NK-92 treated with Interleukin-12 subunit alpha and Interleukin-12 subunit beta, amount 100 ng/mL, for 24 hours (cell line): ENCODE measurements at regions not wholly inside any gene's neighbourhood (a gene's known extent, or its start where the extent isn't known, plus 50 kb on each side); places are given as distances from the start of the nearest gene placed in this dataset.
A peak's percentile ranks its signal among the peaks of the same experiment; 100 is the strongest.

Source experiments
- DNase-seq: peaks from one replicate; lab custom pipeline; 2025; lab: John Stamatoyannopoulos, UW

- DNase-seq = peak; percentile 10
These were observed 1895.6 kb upstream of the PRR20A start for GRCh38 chr13:55245005-55245644.

GRCh38 chr13:55255236-55255635 is 1885.5 kb upstream of the PRR20A start:
- DNase-seq = no peak

DNA sequence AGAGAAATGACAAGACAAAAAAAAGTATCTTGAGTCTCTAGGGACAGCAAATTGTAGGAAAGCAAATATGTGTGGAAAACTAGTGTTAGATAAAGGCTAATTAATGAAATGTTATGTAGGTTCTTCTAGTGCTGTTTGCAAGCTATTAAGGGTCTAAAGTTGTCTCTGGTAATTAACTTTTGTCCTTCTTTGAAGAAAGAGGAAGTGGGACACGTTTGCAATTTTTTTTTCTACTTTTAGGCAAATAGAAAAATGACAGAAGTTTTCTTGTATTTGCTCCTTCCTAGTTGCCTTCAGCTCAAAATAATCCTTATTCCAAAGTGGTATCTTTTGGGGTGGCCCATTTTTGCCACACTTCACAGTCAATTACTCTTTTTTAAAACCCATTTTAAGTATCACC is 1877.7 kb upstream of the PRR20A start:
- DNase-seq = no peak

DNA sequence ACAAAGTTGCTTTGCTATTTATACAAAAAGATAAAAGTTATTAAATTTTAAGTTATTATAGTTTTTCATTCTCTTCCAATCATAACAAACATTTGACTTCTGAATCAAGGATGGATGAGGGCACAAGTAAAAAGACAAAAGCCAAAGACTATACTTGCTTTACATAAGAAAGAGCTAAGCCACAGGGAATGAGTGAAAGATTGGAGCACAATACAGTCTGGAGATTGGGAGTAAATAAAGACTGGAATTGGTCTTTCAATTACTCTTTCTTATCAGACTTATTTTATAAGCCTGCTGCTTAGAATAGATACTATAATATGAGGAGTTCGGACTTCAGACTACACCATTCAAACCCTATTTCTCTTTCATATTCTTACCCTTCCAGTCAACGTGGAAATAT is 1874.1 kb upstream of the PRR20A start:
- DNase-seq = no peak

- no peak for DNase-seq
These were observed 1842.5 kb upstream of the PRR20A start for GRCh38 chr13:55298201-55298600.

DNA sequence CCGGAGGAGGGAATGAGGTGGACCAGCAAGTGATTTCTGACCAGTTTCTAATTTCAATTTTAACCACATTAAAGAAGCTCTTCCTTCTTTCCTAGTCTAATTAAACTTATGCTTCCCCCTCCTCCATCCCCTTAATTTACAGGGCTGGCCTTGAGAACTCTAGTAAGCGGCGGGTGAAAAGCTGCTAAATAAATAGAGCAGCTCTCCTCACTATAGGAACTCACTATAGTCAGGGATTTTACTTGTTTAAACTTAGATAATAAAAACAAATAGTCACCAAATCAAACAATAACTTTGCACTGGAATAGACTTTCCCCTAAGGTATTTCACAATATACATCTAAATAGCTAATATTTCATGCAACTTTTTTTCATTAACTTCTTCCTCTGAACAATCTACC is 1838.2 kb upstream of the PRR20A start:
- no peak for DNase-seq

GRCh38 chr13:55307909-55308308 is 1832.8 kb upstream of the PRR20A start:
- no peak for DNase-seq

DNA sequence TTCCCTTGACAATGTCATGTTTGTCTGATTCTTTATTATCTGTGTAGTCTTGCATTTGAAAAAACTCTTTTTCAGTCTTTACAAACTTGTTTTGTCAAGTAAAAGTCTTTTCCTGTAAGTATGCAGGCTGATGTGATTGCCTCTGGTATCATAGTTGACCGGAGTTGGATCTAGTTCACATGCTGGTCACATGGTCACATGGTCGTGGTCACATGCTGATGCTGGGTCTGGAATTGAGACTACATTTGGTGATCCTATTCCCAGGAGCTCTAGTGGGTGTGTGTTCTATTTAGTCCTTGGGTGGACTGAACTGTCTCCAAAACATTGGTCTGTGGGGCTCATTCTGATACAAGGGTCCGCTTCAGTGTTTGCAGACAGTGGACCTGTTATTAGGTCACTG is 1798.8 kb upstream of the PRR20A start:
- no peak for DNase-seq

DNA sequence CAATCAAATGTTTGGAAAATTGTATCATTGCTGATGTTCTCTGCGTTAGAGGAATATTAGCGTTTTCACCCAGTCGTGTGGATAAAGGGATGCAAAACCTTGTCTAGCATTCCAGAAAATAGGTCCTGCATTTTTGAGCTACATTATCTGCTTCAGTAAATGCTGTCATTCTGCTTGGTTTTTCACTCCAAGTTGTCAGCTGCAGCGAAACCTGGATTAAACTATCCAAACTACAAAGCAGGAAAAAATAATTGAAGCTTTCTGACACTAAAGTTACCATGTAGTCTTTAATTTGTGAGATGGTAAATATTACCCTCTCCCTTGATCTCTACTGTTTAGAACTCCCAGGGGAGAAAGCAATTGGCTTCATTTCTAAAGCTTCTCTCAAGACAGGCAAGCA is 1795.5 kb upstream of the PRR20A start:
- DNase-seq = no peak

DNA sequence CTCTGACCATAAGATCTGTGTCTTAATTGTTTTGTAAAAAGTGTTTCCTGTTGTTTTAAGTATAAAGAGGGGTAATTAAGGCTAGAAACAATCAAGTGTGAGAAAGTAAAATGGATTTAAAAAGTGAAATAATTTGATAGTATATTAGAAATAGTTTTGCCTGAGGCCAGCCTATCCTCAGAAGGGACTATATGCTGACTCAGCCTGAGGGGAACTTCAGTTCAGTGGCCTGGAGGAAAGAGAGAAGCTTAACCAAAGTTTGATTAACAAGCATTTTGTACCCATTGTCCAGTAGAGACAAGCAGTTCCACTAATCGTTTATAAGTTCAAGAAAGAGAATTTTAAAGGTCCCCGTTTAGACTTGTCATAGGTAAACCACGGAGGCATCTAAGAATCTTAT is 1793.2 kb upstream of the PRR20A start:
- no peak for DNase-seq

DNA sequence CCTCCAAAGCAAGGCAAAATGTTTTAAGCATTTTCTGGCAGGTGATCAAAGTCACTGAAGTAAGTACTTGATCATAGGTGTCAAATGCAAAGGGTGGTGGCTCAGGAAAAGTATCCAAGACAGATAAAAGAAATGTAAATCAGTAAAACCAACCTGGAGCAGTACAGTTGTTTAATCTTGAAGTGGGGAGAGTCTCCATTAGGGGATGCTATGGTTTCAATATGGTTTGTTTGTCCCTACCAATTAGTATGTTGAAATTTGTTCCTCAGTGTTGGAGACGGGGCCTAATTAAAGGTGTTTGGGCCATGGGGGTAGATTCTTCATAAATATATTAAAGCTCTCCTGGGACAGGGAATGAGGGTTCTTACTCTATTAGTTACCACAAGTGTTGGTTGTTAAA is 1781.7 kb upstream of the PRR20A start:
- DNase-seq = no peak

GRCh38 chr13:55361141-55361540 is 1779.6 kb upstream of the PRR20A start:
- DNase-seq = no peak

- DNase-seq = no peak
These were observed 1774.0 kb upstream of the PRR20A start for GRCh38 chr13:55366676-55367075.

- DNase-seq = no peak
These were observed 1746.2 kb upstream of the PRR20A start for GRCh38 chr13:55394470-55394869.

GRCh38 chr13:55402870-55403269 is 1737.8 kb upstream of the PRR20A start:
- DNase-seq = no peak

GRCh38 chr13:55403887-55404487 is 1736.7 kb upstream of the PRR20A start:
- no peak for DNase-seq

GRCh38 chr13:55410398-55411330 is 1730.1 kb upstream of the PRR20A start:
- no peak for DNase-seq

- DNase-seq = no peak
These were observed 1722.6 kb upstream of the PRR20A start for GRCh38 chr13:55418095-55418494.

DNA sequence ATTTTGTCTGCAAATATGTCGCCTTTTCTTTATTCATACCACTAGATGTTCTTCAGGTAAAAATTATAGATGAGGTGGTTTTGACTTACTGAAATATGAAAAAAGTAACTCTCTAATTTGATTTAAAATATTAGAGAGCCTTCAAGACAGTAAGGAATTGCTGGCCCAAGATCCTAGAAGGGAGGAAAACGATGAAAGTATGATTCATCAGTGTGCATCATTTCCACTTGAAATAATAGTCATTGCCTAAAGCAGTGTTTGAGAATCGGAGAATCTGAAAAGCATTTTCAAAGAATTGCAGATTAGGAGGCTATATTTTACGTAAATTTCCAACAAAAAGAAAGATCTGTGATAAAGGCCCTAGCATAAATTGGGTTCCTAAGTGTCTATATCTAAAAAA is 1707.9 kb upstream of the PRR20A start:
- DNase-seq = no peak

DNA sequence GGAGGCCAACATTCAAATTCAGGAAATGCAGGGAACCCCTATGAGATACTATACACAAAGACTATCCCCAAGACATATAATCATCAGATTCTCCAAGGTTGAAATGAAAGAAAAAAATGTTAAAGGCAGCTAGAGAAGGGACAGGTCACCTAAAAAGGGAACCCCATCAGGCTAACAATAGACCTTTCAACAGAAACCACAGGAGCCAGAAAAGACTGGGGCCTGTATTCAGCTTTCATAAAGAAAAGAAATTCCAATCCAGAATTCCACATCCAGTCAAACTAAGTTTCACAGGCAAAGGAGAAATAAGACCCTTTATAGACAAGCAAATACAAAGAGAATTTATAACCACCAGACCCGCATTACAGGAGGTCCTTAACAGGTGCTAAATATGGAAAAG is 1703.6 kb upstream of the PRR20A start:
- DNase-seq = no peak

DNA sequence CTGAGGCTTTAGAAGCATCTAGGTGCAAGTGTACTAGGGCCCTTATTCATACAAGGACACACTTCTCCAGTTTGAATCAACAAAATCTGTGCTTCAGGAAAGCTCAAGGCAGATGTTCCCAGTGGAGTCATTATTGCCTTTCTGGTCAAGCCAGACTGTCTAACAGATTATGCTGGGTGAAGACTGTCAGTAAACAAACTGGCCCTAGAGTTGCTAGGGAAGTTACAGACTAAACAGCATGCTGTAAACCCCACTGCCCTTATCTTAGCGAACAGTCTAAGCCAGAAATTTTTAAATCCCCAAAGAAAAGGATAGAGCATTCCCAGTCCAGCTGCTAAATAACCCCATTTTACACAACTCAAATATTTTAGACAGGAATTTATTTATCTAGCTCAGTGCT is 1701.3 kb upstream of the PRR20A start:
- no peak for DNase-seq

GRCh38 chr13:55440465-55441085 is 1700.1 kb upstream of the PRR20A start:
- DNase-seq = no peak

GRCh38 chr13:55464222-55464621 is 1676.5 kb upstream of the PRR20A start:
- DNase-seq = no peak
